ENCODE measurements at regions not wholly inside any gene's neighbourhood (a gene's known extent, or its start where the extent isn't known, plus 50 kb on each side); places are given as distances from the start of the nearest gene placed in this dataset.

- Histone ChIP-seq H2BK12ac (ENCODE audit: low read depth, low read length) (no peak overlapping the region), H3K79me2 (ENCODE audit: control insufficient read depth in 1 of 2, insufficient read depth in 2 of 2, low read length in 2 of 2) (no peaks in the 10 kb centered on the region), H3K27me3 (replicated peaks in 1 of 4; ENCODE audit: control insufficient read depth in 3 of 4, extremely low read depth in 1 of 4, insufficient read depth in 3 of 4, low read length in 3 of 4) (no peaks in the 10 kb centered on the region), H3K9me3 (ENCODE audit: insufficient read depth in 2 of 2, low read depth in 1 of 2, low read length in 1 of 2) (no peaks in the 10 kb centered on the region), H3K27ac (ENCODE audit: low read depth, low read length) (no peak overlapping the region), H3K9ac (replicated peaks in 1 of 4; ENCODE audit: extremely low read depth in 1 of 4, low read depth in 3 of 4, low read length in 3 of 4) (no peak overlapping the region), H3K79me1 (ENCODE audit: low read depth, low read length) (no peaks in the 10 kb centered on the region), H2BK20ac (ENCODE audit: low read length) (no peak overlapping the region), H4K91ac (replicated peaks; ENCODE audit: insufficient read length, low read length) (no peak overlapping the region), H3K4me1 (replicated peaks in 1 of 4; ENCODE audit: control insufficient read depth in 3 of 4, insufficient read depth in 4 of 4, low read length in 3 of 4) (no peaks in the 10 kb centered on the region), H3K4me2 (ENCODE audit: insufficient read depth in 1 of 2, low read depth in 2 of 2, low read length in 2 of 2) (no peak overlapping the region), H2BK120ac (replicated peaks; ENCODE audit: low read depth, low read length) (no peak overlapping the region), H3K18ac (ENCODE audit: extremely low read depth, low read length) (no peak overlapping the region), H3K14ac (ENCODE audit: insufficient read length) (no peak overlapping the region), H4K8ac (ENCODE audit: extremely low read depth, insufficient read depth, low read length) (no peak overlapping the region; the same call in 1 of the 2 replicates), H3K4me3 (ENCODE audit: extremely low read depth in 1 of 4, insufficient read depth in 2 of 4, low read depth in 3 of 4, low read length in 4 of 4) (no peak overlapping the region), H4K20me1 (replicated peaks in 1 of 2; ENCODE audit: control insufficient read depth in 1 of 2, insufficient read depth in 2 of 2, low read length in 2 of 2) (no peaks in the 10 kb centered on the region), H2BK15ac (ENCODE audit: low read length) (no peak overlapping the region), H3K56ac (replicated peaks; ENCODE audit: insufficient read length, low read depth, low read length) (no peak overlapping the region), H2AFZ (ENCODE audit: low read length) (no peak overlapping the region), H3K36me3 (ENCODE audit: control insufficient read depth in 2 of 4, insufficient read depth in 4 of 4, low read length in 3 of 4) (no peaks in the 10 kb centered on the region), H3K23me2 (ENCODE audit: low read depth, low read length) (no peaks in the 10 kb centered on the region), H3K23ac (ENCODE audit: insufficient read length) (no peak overlapping the region), H2BK5ac (ENCODE audit: low read depth, low read length) (no peak overlapping the region), H3K4ac (replicated peaks; ENCODE audit: insufficient read length, low read depth, low read length) (no peak overlapping the region), H4K5ac (ENCODE audit: insufficient read length, low read depth, low read length) (no peak overlapping the region), H2AK5ac (ENCODE audit: low read depth, low read length) (no peak overlapping the region)
- POLR2A ChIA-PET (ENCODE audit: partially characterized antibody), result no interaction called here
- FAIRE-seq (no peak), DNase-seq (ENCODE audit: low read depth in 1 of 2, low spot score in 2 of 2) (no peak)
- 93% methylated on average over 2 of the region's 2 CpGs; no CpG with 5 or more reads in 1 of the 2 experiments for WGBS, 2 experiments (ENCODE audit: extremely low coverage in 1 of 2, insufficient coverage in 1 of 2, insufficient read length in 1 of 2, insufficient replicate concordance in 2 of 2, low coverage in 1 of 2, low lambda C conversion rate in 2 of 2, missing lambda C conversion rate in 1 of 2)
- CTCF ChIA-PET (ENCODE audit: partially characterized antibody), result no interaction called here
- TF ChIP-seq FOSL1 (IDR thresholded peaks at IDR 0.05; ENCODE audit: insufficient read depth, low read depth, low read length), result no peak
- no peak for TF ChIP-seq TAF7 (optimal IDR thresholded peaks at IDR 0.05; ENCODE audit: borderline replicate concordance, low read depth, low read length)
- TF ChIP-seq RAD21 (IDR thresholded peaks at IDR 0.05 in 1 of 2, conservative IDR thresholded peaks at IDR 0.05 in 1 of 2; ENCODE audit: low read depth in 2 of 2, low read length in 2 of 2), result no peak
- TF ChIP-seq, protein P1, sequence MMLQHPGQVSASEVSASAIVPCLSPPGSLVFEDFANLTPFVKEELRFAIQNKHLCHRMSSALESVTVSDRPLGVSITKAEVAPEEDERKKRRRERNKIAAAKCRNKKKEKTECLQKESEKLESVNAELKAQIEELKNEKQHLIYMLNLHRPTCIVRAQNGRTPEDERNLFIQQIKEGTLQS (IDR thresholded peaks at IDR 0.05; ENCODE audit: insufficient read depth, low read depth, low read length), result no peak
- no peak for TF ChIP-seq SIN3A (conservative IDR thresholded peaks at IDR 0.05 in 1 of 2, IDR thresholded peaks at IDR 0.05 in 1 of 2; ENCODE audit: low read depth in 1 of 2, low read length in 2 of 2)
- no peak for TF ChIP-seq KDM1A (IDR thresholded peaks at IDR 0.05; ENCODE audit: borderline replicate concordance, low read length)
- TF ChIP-seq HDAC6 (IDR thresholded peaks at IDR 0.05; ENCODE audit: low read depth, low read length), result no peak
- no peak for TF ChIP-seq POLR2AphosphoS5 (IDR thresholded peaks at IDR 0.05; ENCODE audit: low read depth, low read length)
- TF ChIP-seq CREB1 (IDR thresholded peaks at IDR 0.05), result no peak
- TF ChIP-seq EZH2 (IDR thresholded peaks at IDR 0.05; ENCODE audit: low read depth, low read length, severe bottlenecking), result no peak
- no peak for TF ChIP-seq PHF8 (conservative IDR thresholded peaks at IDR 0.05; ENCODE audit: low read depth, low read length)
- TF ChIP-seq, protein P2, sequence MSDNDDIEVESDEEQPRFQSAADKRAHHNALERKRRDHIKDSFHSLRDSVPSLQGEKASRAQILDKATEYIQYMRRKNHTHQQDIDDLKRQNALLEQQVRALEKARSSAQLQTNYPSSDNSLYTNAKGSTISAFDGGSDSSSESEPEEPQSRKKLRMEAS (IDR thresholded peaks at IDR 0.05), result no peak
- no peak for TF ChIP-seq HDAC2 (IDR thresholded peaks at IDR 0.05; ENCODE audit: borderline replicate concordance in 1 of 2, low read depth in 2 of 2, low read length in 2 of 2)
Observed at GRCh38 chr12:127649961-127650360, 617.0 kb upstream of the TMEM132C start.
